NCI-H2107 treated with DMSO at 0.1 percent for 48 hours (cell line): ENCODE measurements at regions not wholly inside any gene's neighbourhood (a gene's known extent, or its start where the extent isn't known, plus 50 kb on each side); places are given as distances from the start of the nearest gene placed in this dataset.

Experiments used
- DNase-seq: peaks from one replicate; lab custom pipeline; 2025; ENCODE audit not compliant: unreplicated experiment; lab: John Stamatoyannopoulos, UW

- no peak for DNase-seq
Observed at GRCh38 chr5:144882739-144883283, 712.1 kb downstream of the KCTD16 start.

GRCh38 chr5:144880513-144880912 lies 709.8 kb downstream of the KCTD16 start:
- DNase-seq = no peak

DNA sequence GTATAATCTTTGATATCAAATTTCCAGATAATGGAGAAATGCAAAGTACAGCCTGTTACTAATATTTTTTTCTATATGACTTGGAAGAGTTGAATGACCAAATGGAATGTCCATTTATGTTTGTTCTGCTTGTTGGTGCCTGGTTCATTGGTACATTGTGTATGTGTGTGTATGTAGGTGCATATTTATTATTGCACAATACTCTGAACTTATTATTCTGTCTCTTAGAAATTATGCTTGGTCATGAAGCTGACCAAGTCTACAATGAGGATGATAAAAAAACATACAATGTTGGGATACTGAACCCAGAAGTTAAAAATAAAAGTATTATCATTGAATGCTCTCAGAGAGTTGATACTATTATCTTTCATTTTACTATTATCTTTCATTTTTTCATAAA lies 706.3 kb downstream of the KCTD16 start:
- no peak for DNase-seq

- no peak for DNase-seq
Observed at GRCh38 chr5:144873076-144873475, 702.4 kb downstream of the KCTD16 start.

GRCh38 chr5:144864118-144864517 lies 693.4 kb downstream of the KCTD16 start:
- peak; percentile 9 for DNase-seq

- no peak for DNase-seq
Observed at GRCh38 chr5:144857454-144857853, 686.8 kb downstream of the KCTD16 start.

DNA sequence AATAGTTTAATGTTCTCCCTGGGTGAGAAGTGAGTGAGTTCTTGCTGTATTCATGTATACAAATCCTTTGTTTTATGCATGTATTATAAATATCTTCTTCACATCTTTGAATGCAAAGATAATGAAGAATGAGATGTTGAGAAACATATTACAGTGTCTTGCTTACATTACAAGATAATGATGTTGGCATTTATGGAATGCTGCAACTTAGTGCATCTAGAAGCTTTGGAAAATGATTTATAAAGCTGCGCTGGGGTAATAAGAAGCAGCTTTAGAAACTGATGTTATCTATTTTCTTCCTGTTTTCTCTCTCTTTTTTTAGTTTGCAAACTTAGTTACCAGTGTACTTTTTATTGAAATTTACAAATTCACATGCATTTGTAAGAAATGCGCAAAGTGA lies 673.4 kb downstream of the KCTD16 start:
- no peak for DNase-seq

DNA sequence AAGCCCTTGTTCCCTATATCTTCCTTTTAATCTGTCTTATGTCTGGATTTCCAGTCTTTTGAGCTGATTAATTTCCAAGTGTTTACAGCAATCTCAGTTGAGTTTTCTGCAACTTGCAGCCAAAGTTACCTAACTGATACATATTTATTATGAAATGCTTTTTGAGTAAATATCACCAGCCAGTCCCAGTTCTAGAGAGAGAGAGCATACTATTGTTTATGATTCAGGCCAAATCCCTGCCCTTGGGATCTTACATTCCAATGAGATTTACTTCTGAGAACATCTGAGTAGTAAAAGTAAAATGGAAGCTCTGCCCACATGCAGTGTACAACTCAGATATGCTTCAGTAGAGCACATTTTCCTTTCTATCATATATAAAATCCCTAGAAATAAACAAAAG lies 661.7 kb downstream of the KCTD16 start:
- DNase-seq = no peak

- no peak for DNase-seq
Observed at GRCh38 chr5:144831650-144832049, 661.0 kb downstream of the KCTD16 start.

DNA sequence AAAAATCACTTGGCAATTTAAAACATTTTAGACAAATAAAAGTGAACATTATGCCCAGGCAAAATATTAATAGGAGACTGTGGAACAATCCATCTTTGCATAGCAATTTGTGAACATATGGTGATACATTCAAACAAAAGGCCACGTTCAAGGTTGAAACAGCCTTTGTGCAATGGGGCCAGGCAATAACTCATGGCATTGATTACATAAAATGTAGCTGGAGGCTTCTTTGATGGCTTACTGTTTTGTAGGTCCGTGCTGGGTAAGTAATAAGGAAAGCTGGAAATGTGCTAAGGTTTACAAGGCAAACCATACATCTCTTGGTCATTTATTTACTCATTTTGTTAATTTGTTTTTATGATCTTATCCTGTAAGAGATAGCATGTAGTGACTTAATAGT lies 651.8 kb downstream of the KCTD16 start:
- DNase-seq = no peak

DNA sequence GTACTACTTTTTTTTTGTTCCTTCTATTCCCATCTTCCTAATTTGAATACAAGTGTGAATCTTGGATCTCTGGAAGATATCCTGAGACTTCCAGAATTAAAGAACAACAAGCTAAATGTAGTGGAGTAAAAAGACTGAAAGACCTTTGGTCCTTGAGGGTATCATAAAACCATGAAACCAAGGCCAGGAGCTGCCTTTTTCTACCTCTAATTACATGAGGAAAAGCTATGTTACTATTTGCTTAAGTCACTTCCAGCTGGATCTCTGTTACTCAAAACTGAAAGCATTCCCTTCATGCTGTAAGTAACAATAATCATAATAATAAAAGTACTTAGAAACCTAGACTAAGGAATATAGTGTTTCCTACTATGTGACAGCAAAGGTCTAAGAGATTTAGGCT lies 649.6 kb downstream of the KCTD16 start:
- no peak for DNase-seq

- DNase-seq = no peak
Observed at GRCh38 chr5:144815131-144815530, 644.5 kb downstream of the KCTD16 start.

DNA sequence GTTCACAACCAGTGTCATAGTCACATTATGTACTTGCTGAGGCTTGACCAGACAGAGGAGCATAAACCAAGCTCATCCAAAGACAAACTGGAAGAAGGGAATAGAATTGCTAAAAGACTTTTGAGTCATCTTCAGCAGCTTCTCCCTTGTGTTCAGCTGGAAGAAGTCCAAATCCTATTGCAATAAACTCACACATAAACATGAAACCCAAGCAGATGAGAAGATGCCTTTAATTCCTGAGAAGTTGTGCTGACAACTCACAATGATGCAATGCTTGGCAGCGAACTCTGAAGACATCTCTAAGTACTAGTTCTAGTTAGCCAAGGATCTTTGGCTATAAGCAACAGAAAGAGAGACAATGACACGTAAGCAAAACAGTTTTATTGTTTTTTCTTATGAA lies 642.1 kb downstream of the KCTD16 start:
- DNase-seq = no peak

- no peak for DNase-seq
Observed at GRCh38 chr5:144800169-144800568, 629.5 kb downstream of the KCTD16 start.

DNA sequence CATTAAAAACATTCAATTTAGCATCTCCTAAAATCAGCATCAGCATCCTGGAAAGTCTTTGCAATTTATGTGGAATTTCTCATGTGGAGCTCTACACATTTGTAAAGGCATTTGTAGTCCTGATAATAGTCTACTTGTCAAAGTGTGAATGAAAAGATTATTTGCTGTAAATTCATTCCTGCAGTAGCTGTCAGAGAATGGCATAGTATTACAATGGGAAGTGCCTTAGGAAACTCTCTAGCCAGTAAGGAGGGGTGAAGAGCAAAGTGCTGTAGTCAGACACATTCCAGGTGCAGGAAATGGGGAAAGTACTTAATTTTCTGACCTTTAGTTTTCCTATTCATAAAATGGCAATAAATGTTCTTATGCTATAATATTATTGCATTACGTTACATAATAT lies 627.9 kb downstream of the KCTD16 start:
- DNase-seq = no peak

GRCh38 chr5:144794922-144795321 lies 624.2 kb downstream of the KCTD16 start:
- DNase-seq = no peak

DNA sequence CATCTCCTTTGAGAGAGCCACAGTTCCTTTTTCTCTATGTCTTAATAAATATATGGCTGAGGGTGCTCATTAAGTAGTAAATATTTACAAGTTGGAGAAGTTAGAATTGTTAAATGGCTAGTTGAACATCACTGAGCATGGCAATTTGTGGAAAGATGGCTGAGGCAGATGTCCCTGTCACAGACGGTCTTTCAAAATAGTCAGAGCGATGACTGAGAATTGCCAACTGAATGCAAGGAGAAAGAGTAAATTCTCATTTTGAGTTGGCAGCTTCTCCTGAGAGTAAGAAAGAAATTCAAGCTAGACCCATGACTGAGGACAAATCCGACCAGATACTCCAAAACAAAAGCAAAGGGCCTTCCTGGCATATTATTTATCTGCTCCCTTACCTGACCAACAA lies 617.9 kb downstream of the KCTD16 start:
- no peak for DNase-seq

GRCh38 chr5:144788046-144788445 lies 617.4 kb downstream of the KCTD16 start:
- no peak for DNase-seq

- DNase-seq = no peak
Observed at GRCh38 chr5:144779368-144779767, 608.7 kb downstream of the KCTD16 start.

- no peak for DNase-seq
Observed at GRCh38 chr5:144778561-144778960, 607.9 kb downstream of the KCTD16 start.

DNA sequence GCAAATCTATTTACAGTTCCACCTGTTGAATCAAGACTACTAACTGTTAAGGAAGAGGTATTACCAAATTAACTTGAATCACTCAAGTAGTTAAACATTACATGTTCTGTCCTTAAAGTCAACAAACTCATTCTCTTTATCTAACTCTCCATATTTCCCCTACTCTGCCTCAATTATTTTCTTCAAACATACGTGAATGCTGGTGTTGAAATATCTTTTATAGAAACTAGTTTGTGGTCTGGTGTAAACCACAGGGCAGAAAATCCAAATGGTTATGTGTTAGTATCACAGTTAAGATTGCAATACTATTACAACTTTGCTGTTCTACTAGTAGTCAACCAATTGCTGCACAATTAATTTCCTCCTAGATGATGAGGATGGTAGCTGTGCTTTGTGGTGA lies 603.5 kb downstream of the KCTD16 start:
- peak; percentile 14 for DNase-seq

DNA sequence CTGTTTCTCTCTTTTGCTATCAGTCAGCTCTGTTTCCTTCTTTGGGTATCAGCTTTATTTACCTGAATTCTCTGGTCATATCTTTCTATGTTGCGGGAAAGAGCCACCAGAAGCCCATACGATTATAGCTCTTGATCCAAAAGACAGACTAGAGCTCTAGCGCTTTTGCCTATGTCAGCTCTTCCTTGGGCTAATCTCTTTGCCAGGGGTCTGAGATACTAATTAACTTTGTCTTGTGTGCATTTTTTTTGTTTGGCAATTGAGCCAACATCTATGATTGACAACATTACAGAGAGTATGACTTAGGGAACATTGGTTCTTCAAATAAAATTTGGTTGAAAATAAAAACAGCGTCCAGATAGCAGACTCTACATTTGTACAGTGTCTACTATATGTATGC lies 603.0 kb downstream of the KCTD16 start:
- DNase-seq = no peak

DNA sequence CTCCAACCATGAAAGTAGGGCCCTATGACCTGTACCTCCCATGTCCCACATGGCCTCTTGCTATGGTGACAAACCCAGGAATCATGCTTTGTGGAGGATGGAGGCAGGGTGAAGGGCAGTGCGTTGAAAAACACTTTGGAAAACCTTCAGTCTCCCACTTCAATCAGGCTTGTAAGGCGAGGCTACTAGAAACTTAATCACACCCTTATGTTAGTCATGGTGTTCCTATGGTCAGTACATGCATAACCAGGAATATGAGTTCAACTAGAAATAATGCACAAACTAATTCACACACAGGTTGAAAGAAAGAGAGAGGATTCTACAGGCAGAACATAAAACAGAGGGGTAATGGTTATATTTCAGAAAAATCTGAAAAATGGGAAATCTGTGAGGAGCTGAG lies 601.1 kb downstream of the KCTD16 start:
- no peak for DNase-seq

DNA sequence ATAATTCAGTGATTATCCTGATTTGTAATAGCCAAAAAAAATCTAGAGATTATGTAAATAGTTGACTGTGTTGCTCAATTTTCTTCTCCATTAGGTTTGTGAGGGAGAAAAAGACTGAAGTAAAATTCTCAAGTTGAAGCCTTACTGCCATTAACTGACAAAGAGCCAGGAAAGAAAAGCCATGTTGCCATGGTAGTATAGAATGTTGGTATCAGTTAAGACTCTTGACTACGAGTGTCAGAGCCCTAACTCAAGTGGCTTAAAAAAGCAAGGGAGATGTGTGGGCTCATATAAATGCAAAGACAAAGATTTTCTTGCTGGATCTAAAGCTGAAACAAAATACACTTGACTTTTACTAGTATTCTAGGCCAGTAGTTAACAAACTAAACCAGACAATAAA lies 571.7 kb downstream of the KCTD16 start:
- DNase-seq = no peak
